PC-9 (cell line): ENCODE measurements at regions not wholly inside any gene's neighbourhood (a gene's known extent, or its start where the extent isn't known, plus 50 kb on each side); places are given as distances from the start of the nearest gene placed in this dataset.

Source experiments
- BruUV-seq: library from RNA; stranded (reverse); fragments of 400-500 nt; replicated peaks from 2 replicates; lab custom pipeline; 2021; lab: Mats Ljungman, UMichigan
- CTCF ChIA-PET: fragments of 300-600 bp; sonication (Branson Sonifier 250); formaldehyde crosslinking; loops from one replicate; lab custom pipeline; 2022; ENCODE audit warnings: antibody characterized with exemption; lab: Charles Lee
- POLR2A ChIA-PET: fragments of 300-600 bp; sonication (Branson Sonifier 250); formaldehyde crosslinking; loops from one replicate; lab custom pipeline; 2022; ENCODE audit warnings: antibody characterized with exemption; ENCODE audit not compliant: unreplicated experiment; lab: Charles Lee
- DNase-seq, 2 experiments: peaks; one replicate each; pipeline versions ENCODE4 v3.0.0 to v3.0.0-alpha.2; 2015 to 2022; ENCODE audit warnings: mixed read lengths in 1 of 2
- H2AFZ ChIP-seq: fragments of 200-600 bp; sonication (generic); 2 replicates; pipeline ENCODE4 v1.8.1; 2017; ENCODE audit warnings: antibody characterized with exemption
- H3F3A ChIP-seq: fragments of 200-600 bp; sonication (generic); 2 replicates; pipeline ENCODE4 v1.8.1; 2017; ENCODE audit warnings: antibody characterized with exemption, mild to moderate bottlenecking, low read depth; ENCODE audit not compliant: insufficient read depth
- H3K27ac ChIP-seq: fragments of 200-600 bp; sonication (generic); 2 replicates; pipeline ENCODE4 v1.6.1; 2016; ENCODE audit warnings: mixed run types
- H3K27me3 ChIP-seq: fragments of 200-600 bp; sonication (generic); 2 replicates; pipeline ENCODE4 v1.6.1; 2016; ENCODE audit warnings: low read depth, mixed run types; ENCODE audit not compliant: insufficient read depth
- H3K36me3 ChIP-seq: fragments of 200-600 bp; sonication (generic); 2 replicates; pipeline ENCODE4 v1.6.1; 2016; ENCODE audit warnings: low read depth, mixed run types
- H3K4me1 ChIP-seq: fragments of 200-600 bp; sonication (generic); replicated peaks from 2 replicates; pipeline ENCODE4 v1.6.1; 2016; ENCODE audit warnings: mixed run types; ENCODE audit not compliant: insufficient read depth
- H3K4me2 ChIP-seq: fragments of 200-600 bp; sonication (generic); 2 replicates; pipeline ENCODE4 v1.6.1; 2017; ENCODE audit warnings: mixed run types
- H3K4me3 ChIP-seq: fragments of 200-600 bp; sonication (generic); 2 replicates; pipeline ENCODE4 v1.6.1; 2016; ENCODE audit warnings: mixed run types
- H3K79me2 ChIP-seq: fragments of 200-600 bp; sonication (generic); 2 replicates; pipeline ENCODE4 v1.6.1; 2017; ENCODE audit warnings: low read depth, mixed run types
- H3K9me2 ChIP-seq: fragments of 200-600 bp; sonication (generic); 2 replicates; pipeline ENCODE4 v1.8.1; 2017; ENCODE audit warnings: mild to moderate bottlenecking; ENCODE audit not compliant: insufficient read depth
- H3K9me3 ChIP-seq: fragments of 200-600 bp; sonication (generic); 2 replicates; pipeline ENCODE4 v1.8.1; 2016; ENCODE audit warnings: low read depth; ENCODE audit not compliant: insufficient read depth
- H4K20me1 ChIP-seq: fragments of 200-600 bp; sonication (generic); 2 replicates; pipeline ENCODE4 v1.8.1; 2017; ENCODE audit not compliant: insufficient read depth
- CTCF ChIP-seq: fragments of 200-600 bp; sonication (generic); conservative IDR thresholded peaks from 2 replicates; pipeline ENCODE4 v1.6.1; 2017; ENCODE audit warnings: mixed run types, antibody characterized with exemption, mild to moderate bottlenecking, moderate library complexity
- EZH2 ChIP-seq: fragments of 200-600 bp; sonication (generic); IDR thresholded peaks from 2 replicates; pipeline ENCODE4 v1.8.0; 2017; ENCODE audit warnings: antibody characterized with exemption, low read depth
- intact Hi-C: fragments of 100-400 bp; cut with micrococcal nuclease; formaldehyde crosslinking; loops from one replicate; pipeline ENCODE4 v1.10.0; 2022; ENCODE audit not compliant: unreplicated experiment

GRCh38 chr3:79845546-79845945 lies 77.7 kb upstream of the ROBO1 start:
- ChIA-PET CTCF (no interaction called here), POLR2A (no interaction called here)
- TF ChIP-seq CTCF: no peak
- TF ChIP-seq EZH2: no peak
- H3K36me3 ChIP-seq: no peaks in the 10 kb centered on the region
- no peaks in the 10 kb centered on the region for H3K27me3 ChIP-seq
- no peak overlapping the region for H3K4me2 ChIP-seq
- no TSS peak for BruUV-seq
- no peak overlapping the region for H3K27ac ChIP-seq
- no peaks in the 10 kb centered on the region; the same call in 1 of the 2 replicates for H3K9me3 ChIP-seq
- H3K79me2 ChIP-seq: no peaks in the 10 kb centered on the region
- no peaks in the 10 kb centered on the region for H3F3A ChIP-seq
- DNase-seq: no peak
- H4K20me1 ChIP-seq: no peaks in the 10 kb centered on the region
- peaks cover 2% of the 10 kb centered on the region; the same call in 1 of the 2 replicates for H3K9me2 ChIP-seq
- intact Hi-C loops: no loop called here
- no peak overlapping the region for H2AFZ ChIP-seq
- H3K4me3 ChIP-seq: no peak overlapping the region
- H3K4me1 ChIP-seq: no peaks in the 10 kb centered on the region

- H3K4me2 ChIP-seq: no peak overlapping the region
- ChIA-PET POLR2A (no interaction called here), CTCF (no interaction called here)
- no peaks in the 10 kb centered on the region for H4K20me1 ChIP-seq
- intact Hi-C loops: no loop called here
- no peaks in the 10 kb centered on the region for H3F3A ChIP-seq
- H3K36me3 ChIP-seq: no peaks in the 10 kb centered on the region
- BruUV-seq: no TSS peak
- TF ChIP-seq CTCF (no peak), EZH2 (no peak)
- no peaks in the 10 kb centered on the region; the same call in 1 of the 2 replicates for H3K9me3 ChIP-seq
- H3K9me2 ChIP-seq: no peaks in the 10 kb centered on the region
- DNase-seq: no peak
- no peaks in the 10 kb centered on the region for H3K27me3 ChIP-seq
- H2AFZ ChIP-seq: no peak overlapping the region
- no peaks in the 10 kb centered on the region for H3K79me2 ChIP-seq
- no peak overlapping the region for H3K27ac ChIP-seq
- H3K4me3 ChIP-seq: no peak overlapping the region
- no peaks in the 10 kb centered on the region for H3K4me1 ChIP-seq
Observed at GRCh38 chr3:79844176-79844575, 76.4 kb upstream of the ROBO1 start.

- no TSS peak for BruUV-seq
- POLR2A ChIA-PET: no interaction called here
- CTCF ChIA-PET: no interaction called here
- no peaks in the 10 kb centered on the region for H3K9me2 ChIP-seq
- no peaks in the 10 kb centered on the region for H3K36me3 ChIP-seq
- no peak overlapping the region for H3K27ac ChIP-seq
- no peaks in the 10 kb centered on the region; the same call in 1 of the 2 replicates for H3K9me3 ChIP-seq
- H2AFZ ChIP-seq: no peak overlapping the region
- no peak overlapping the region for H3K4me2 ChIP-seq
- no peak overlapping the region for H3K4me3 ChIP-seq
- H3K79me2 ChIP-seq: no peaks in the 10 kb centered on the region
- no peak for DNase-seq
- no peaks in the 10 kb centered on the region for H3F3A ChIP-seq
- no peaks in the 10 kb centered on the region for H3K27me3 ChIP-seq
- TF ChIP-seq CTCF: no peak
- no peak for TF ChIP-seq EZH2
- intact Hi-C loops: no loop called here
- H4K20me1 ChIP-seq: no peaks in the 10 kb centered on the region
- H3K4me1 ChIP-seq: no peaks in the 10 kb centered on the region
Observed at GRCh38 chr3:79843180-79843579, 75.4 kb upstream of the ROBO1 start.
